NCI-H2227 (cell line): ENCODE measurements at regions not wholly inside any gene's neighbourhood (a gene's known extent, or its start where the extent isn't known, plus 50 kb on each side); places are given as distances from the start of the nearest gene placed in this dataset.

Source experiments
- DNase-seq: peaks from one replicate; lab custom pipeline; 2025; ENCODE audit not compliant: unreplicated experiment; lab: John Stamatoyannopoulos, UW

- DNase-seq = no peak
These were observed 54.4 kb upstream of the BTG1 start for GRCh38 chr12:92199819-92200576.

DNA sequence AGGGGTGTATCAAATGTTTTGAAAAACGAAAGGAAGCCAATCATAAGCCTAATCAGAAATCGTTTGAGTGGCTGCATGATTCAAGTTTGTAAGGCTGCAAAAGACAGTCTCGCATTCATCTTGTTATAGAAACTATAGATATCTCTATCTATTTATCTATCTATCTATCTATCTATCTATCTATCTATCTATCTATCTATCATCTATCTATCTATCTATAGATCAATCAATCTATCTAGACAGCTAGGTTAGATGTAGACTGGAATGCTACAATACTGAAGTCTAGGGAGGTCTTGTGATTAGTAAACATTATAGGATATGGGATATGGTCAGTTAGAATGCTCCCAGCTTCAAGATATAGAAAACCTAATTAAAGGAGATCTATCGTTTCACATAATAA is 52.2 kb upstream of the BTG1 start:
- no peak for DNase-seq

DNA sequence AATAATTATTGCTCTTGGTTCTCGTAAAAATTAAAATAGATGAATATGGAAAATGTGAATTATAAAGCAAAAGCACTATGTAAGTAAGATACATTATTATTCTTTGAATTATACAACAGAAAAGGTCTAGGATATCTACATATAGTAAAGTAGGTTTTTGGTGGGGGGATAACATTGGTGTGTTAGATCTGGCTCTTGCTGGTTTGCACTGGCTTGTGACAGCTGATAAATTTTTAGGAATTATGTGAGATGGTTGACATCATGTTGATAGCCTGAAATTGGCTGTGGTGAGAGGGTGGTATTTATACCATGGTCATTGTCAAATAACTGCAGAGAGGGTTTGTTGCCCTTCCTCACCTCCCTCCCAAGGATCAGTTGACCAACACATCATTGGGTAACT is 50.7 kb upstream of the BTG1 start:
- DNase-seq = no peak
